ENCODE measurements at regions not wholly inside any gene's neighbourhood (a gene's known extent, or its start where the extent isn't known, plus 50 kb on each side); places are given as distances from the start of the nearest gene placed in this dataset.
"Not testable (repeated sequence)": the region's sequence is repeated elsewhere in the genome, so short reads cannot be mapped to it uniquely, and the experiment has no call there.

GRCh38 chr15:45857291-45857690 is 222.5 kb downstream of the SQOR start:
- H3K27ac Mint-ChIP-seq, result no peak overlapping the region
- H3K27me3 Mint-ChIP-seq (ENCODE audit: insufficient read depth), result peaks cover 1% of the 10 kb centered on the region
- no peaks in the 10 kb centered on the region for H3K36me3 Mint-ChIP-seq (ENCODE audit: low read depth)

GRCh38 chr15:45858491-45858890 is 223.7 kb downstream of the SQOR start:
- Mint-ChIP-seq H3K4me1 (ENCODE audit: low read depth) (no peaks in the 10 kb centered on the region), H3K27me3 (ENCODE audit: insufficient read depth) (peaks cover 1% of the 10 kb centered on the region), H3K36me3 (ENCODE audit: low read depth) (no peaks in the 10 kb centered on the region), H3K27ac (no peak overlapping the region), H3K4me3 (no peak overlapping the region), H3K9me3 (no peaks in the 10 kb centered on the region)
- intact Hi-C loops (cut with micrococcal nuclease), result no loop called here
- DNase-seq (ENCODE audit: low spot score), result no peak

More at GRCh38 chr15:45857291-45857690, 222.5 kb downstream of the SQOR start:
- Mint-ChIP-seq H3K4me1 (ENCODE audit: low read depth) (no peaks in the 10 kb centered on the region), H3K9me3 (no peaks in the 10 kb centered on the region), H3K4me3 (no peak overlapping the region)
- intact Hi-C loops (cut with micrococcal nuclease), result no loop called here
- no peak for DNase-seq (ENCODE audit: low spot score)

GRCh38 chr15:45862034-45862433 is 227.2 kb downstream of the SQOR start:
- Mint-ChIP-seq H3K4me1 (ENCODE audit: low read depth) (no peaks in the 10 kb centered on the region), H3K4me3 (no peak overlapping the region), H3K27ac (no peak overlapping the region), H3K9me3 (peaks cover 4% of the 10 kb centered on the region), H3K36me3 (ENCODE audit: low read depth) (no peaks in the 10 kb centered on the region), H3K27me3 (ENCODE audit: insufficient read depth) (no peaks in the 10 kb centered on the region)
- intact Hi-C loops (cut with micrococcal nuclease), result no loop called here
- DNase-seq (ENCODE audit: low spot score), result no peak

GRCh38 chr15:45863881-45864580 is 229.2 kb downstream of the SQOR start:
- no peak overlapping the region for H3K4me3 Mint-ChIP-seq
- no peaks in the 10 kb centered on the region for H3K4me1 Mint-ChIP-seq (ENCODE audit: low read depth)
- intact Hi-C loops (cut with micrococcal nuclease), result no loop called here
- H3K36me3 Mint-ChIP-seq (ENCODE audit: low read depth), result no peaks in the 10 kb centered on the region
- no peak for DNase-seq (ENCODE audit: low spot score)
- peaks cover 4% of the 10 kb centered on the region for H3K9me3 Mint-ChIP-seq
- no peaks in the 10 kb centered on the region for H3K27me3 Mint-ChIP-seq (ENCODE audit: insufficient read depth)
- no peak overlapping the region for H3K27ac Mint-ChIP-seq

GRCh38 chr15:45866616-45867015 is 231.8 kb downstream of the SQOR start:
- Mint-ChIP-seq H3K4me3 (no peak overlapping the region), H3K36me3 (ENCODE audit: low read depth) (no peaks in the 10 kb centered on the region), H3K27ac (no peak overlapping the region), H3K9me3 (peaks cover 6% of the 10 kb centered on the region), H3K4me1 (ENCODE audit: low read depth) (no peaks in the 10 kb centered on the region), H3K27me3 (ENCODE audit: insufficient read depth) (no peaks in the 10 kb centered on the region)
- intact Hi-C loops (cut with micrococcal nuclease), result no loop called here
- no peak for DNase-seq (ENCODE audit: low spot score)

GRCh38 chr15:45867281-45867680 is 232.5 kb downstream of the SQOR start:
- H3K27ac Mint-ChIP-seq, result no peak overlapping the region
- intact Hi-C loops (cut with micrococcal nuclease), result no loop called here
- DNase-seq (ENCODE audit: low spot score), result no peak
- H3K4me3 Mint-ChIP-seq, result no peak overlapping the region
- no peaks in the 10 kb centered on the region for H3K27me3 Mint-ChIP-seq (ENCODE audit: insufficient read depth)
- H3K9me3 Mint-ChIP-seq, result peaks cover 12% of the 10 kb centered on the region
- H3K4me1 Mint-ChIP-seq (ENCODE audit: low read depth), result no peaks in the 10 kb centered on the region
- no peaks in the 10 kb centered on the region for H3K36me3 Mint-ChIP-seq (ENCODE audit: low read depth)

- no peak overlapping the region for H3K27ac Mint-ChIP-seq
- no peaks in the 10 kb centered on the region for H3K36me3 Mint-ChIP-seq (ENCODE audit: low read depth)
- H3K4me1 Mint-ChIP-seq (ENCODE audit: low read depth), result no peaks in the 10 kb centered on the region
- no peak for DNase-seq (ENCODE audit: low spot score)
- peaks cover 19% of the 10 kb centered on the region for H3K9me3 Mint-ChIP-seq
- no peaks in the 10 kb centered on the region for H3K27me3 Mint-ChIP-seq (ENCODE audit: insufficient read depth)
- no peak overlapping the region for H3K4me3 Mint-ChIP-seq
- intact Hi-C loops (cut with micrococcal nuclease), result no loop called here
These were observed 233.4 kb downstream of the SQOR start for GRCh38 chr15:45868109-45868691.

GRCh38 chr15:45869034-45869668 is 234.3 kb downstream of the SQOR start:
- intact Hi-C loops (cut with micrococcal nuclease), result no loop called here
- Mint-ChIP-seq H3K36me3 (ENCODE audit: low read depth) (no peaks in the 10 kb centered on the region), H3K27me3 (ENCODE audit: insufficient read depth) (no peaks in the 10 kb centered on the region), H3K27ac (no peak overlapping the region), H3K4me3 (no peak overlapping the region), H3K4me1 (ENCODE audit: low read depth) (no peaks in the 10 kb centered on the region), H3K9me3 (peaks cover 21% of the 10 kb centered on the region)
- no peak for DNase-seq (ENCODE audit: low spot score)

- H3K27ac Mint-ChIP-seq, result no peak overlapping the region
- H3K9me3 Mint-ChIP-seq, result peaks cover 23% of the 10 kb centered on the region
- no peaks in the 10 kb centered on the region for H3K4me1 Mint-ChIP-seq (ENCODE audit: low read depth)
- intact Hi-C loops (cut with micrococcal nuclease), result no loop called here
- DNase-seq (ENCODE audit: low spot score), result no peak
- no peaks in the 10 kb centered on the region for H3K36me3 Mint-ChIP-seq (ENCODE audit: low read depth)
- no peak overlapping the region for H3K4me3 Mint-ChIP-seq
- no peaks in the 10 kb centered on the region for H3K27me3 Mint-ChIP-seq (ENCODE audit: insufficient read depth)
These were observed 236.5 kb downstream of the SQOR start for GRCh38 chr15:45871121-45871855.

- H3K27me3 Mint-ChIP-seq (ENCODE audit: insufficient read depth), result no peaks in the 10 kb centered on the region
- DNase-seq (ENCODE audit: low spot score), result no peak
- no peaks in the 10 kb centered on the region for H3K36me3 Mint-ChIP-seq (ENCODE audit: low read depth)
- no peak overlapping the region for H3K27ac Mint-ChIP-seq
- H3K9me3 Mint-ChIP-seq, result peaks cover 22% of the 10 kb centered on the region
- intact Hi-C loops (cut with micrococcal nuclease), result no loop called here
- H3K4me3 Mint-ChIP-seq, result no peak overlapping the region
- H3K4me1 Mint-ChIP-seq (ENCODE audit: low read depth), result no peaks in the 10 kb centered on the region
These were observed 239.0 kb downstream of the SQOR start for GRCh38 chr15:45873781-45874180.

GRCh38 chr15:45874566-45874965 is 239.7 kb downstream of the SQOR start:
- H3K27me3 Mint-ChIP-seq (ENCODE audit: insufficient read depth); DNase-seq (ENCODE audit: low spot score); H3K36me3 Mint-ChIP-seq (ENCODE audit: low read depth); H3K4me1 Mint-ChIP-seq (ENCODE audit: low read depth); H3K27ac Mint-ChIP-seq; intact Hi-C loops (cut with micrococcal nuclease); H3K4me3 Mint-ChIP-seq: not testable (repeated sequence)
- peaks cover 22% of the 10 kb centered on the region for H3K9me3 Mint-ChIP-seq

GRCh38 chr15:45884289-45884688 is 249.5 kb downstream of the SQOR start:
- DNase-seq (ENCODE audit: low spot score), result no peak
- no peak overlapping the region for H3K27ac Mint-ChIP-seq
- H3K36me3 Mint-ChIP-seq (ENCODE audit: low read depth), result no peaks in the 10 kb centered on the region
- H3K9me3 Mint-ChIP-seq, result no peaks in the 10 kb centered on the region
- no peaks in the 10 kb centered on the region for H3K27me3 Mint-ChIP-seq (ENCODE audit: insufficient read depth)
- H3K4me1 Mint-ChIP-seq (ENCODE audit: low read depth), result no peaks in the 10 kb centered on the region
- intact Hi-C loops (cut with micrococcal nuclease), result no loop called here
- H3K4me3 Mint-ChIP-seq, result no peak overlapping the region
